ENCODE measurements at regions not wholly inside any gene's neighbourhood (a gene's known extent, or its start where the extent isn't known, plus 50 kb on each side); places are given as distances from the start of the nearest gene placed in this dataset.

DNA sequence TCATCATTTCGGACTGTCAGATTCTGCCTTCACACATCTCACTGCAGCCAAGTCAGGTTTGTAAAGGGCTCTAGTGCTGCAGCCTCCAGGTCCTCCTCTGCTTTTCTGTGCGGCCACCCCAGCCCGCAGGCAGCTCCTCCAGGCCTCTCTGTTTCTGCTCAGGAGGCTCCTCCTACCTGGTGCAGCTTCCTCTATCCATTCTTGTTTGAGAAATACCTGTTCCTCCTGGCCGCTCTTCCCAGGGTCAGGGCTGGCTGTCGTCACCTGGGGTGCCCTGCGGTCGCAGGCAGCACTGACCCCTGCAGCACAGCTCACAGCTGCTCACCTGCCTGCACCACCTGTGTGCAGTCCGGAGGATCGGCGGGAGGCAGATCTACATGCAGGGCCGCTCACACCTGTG lies 387.7 kb upstream of the IRX4 start:
- intact Hi-C loops (cut with DNase I; ENCODE audit: low total_unique reads) = no loop called here
- Histone ChIP-seq H3K27ac (no peak overlapping the region), H3K4me3 (no peak overlapping the region), H3K9me3 (no peaks in the 10 kb centered on the region), H3K36me3 (no peaks in the 10 kb centered on the region), H3K27me3 (peaks cover 0 to 3% of the 10 kb centered on the region in 2 donors), H3K4me1 (no peaks in the 10 kb centered on the region)
- TF ChIP-seq, protein P1, sequence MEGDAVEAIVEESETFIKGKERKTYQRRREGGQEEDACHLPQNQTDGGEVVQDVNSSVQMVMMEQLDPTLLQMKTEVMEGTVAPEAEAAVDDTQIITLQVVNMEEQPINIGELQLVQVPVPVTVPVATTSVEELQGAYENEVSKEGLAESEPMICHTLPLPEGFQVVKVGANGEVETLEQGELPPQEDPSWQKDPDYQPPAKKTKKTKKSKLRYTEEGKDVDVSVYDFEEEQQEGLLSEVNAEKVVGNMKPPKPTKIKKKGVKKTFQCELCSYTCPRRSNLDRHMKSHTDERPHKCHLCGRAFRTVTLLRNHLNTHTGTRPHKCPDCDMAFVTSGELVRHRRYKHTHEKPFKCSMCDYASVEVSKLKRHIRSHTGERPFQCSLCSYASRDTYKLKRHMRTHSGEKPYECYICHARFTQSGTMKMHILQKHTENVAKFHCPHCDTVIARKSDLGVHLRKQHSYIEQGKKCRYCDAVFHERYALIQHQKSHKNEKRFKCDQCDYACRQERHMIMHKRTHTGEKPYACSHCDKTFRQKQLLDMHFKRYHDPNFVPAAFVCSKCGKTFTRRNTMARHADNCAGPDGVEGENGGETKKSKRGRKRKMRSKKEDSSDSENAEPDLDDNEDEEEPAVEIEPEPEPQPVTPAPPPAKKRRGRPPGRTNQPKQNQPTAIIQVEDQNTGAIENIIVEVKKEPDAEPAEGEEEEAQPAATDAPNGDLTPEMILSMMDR (IDR thresholded peaks at IDR 0.05) = no peak
- DNase-seq = peak in 1 of 2 donors; percentile 34

DNA sequence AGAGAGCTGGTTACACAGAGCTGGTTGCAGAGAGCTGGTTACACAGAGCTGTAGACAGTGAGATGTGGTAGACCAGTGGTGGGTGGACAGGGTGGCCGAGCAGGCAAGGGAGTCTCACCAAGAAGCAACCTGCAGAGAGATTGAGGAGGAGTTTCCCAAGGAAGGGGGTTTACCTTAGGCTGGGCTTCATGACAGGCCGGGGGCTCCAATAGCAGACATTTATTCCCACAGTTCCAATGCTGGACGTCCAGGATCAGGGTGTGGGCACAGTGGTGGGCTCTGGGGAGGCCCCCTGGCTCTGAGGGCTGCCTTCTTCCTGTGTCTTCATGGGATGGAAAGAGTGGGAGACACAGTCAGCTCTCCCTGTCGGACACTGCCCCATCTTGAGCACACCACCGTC lies 386.9 kb upstream of the IRX4 start:
- no peak for DNase-seq
- Histone ChIP-seq H3K4me3 (no peak overlapping the region), H3K36me3 (no peaks in the 10 kb centered on the region), H3K4me1 (no peaks in the 10 kb centered on the region), H3K27ac (no peak overlapping the region), H3K27me3 (peaks cover 0 to 3% of the 10 kb centered on the region in 2 donors), H3K9me3 (no peaks in the 10 kb centered on the region)
- TF ChIP-seq, protein P1 (IDR thresholded peaks at IDR 0.05) = no peak
- intact Hi-C loops (cut with DNase I; ENCODE audit: low total_unique reads) = no loop called here

DNA sequence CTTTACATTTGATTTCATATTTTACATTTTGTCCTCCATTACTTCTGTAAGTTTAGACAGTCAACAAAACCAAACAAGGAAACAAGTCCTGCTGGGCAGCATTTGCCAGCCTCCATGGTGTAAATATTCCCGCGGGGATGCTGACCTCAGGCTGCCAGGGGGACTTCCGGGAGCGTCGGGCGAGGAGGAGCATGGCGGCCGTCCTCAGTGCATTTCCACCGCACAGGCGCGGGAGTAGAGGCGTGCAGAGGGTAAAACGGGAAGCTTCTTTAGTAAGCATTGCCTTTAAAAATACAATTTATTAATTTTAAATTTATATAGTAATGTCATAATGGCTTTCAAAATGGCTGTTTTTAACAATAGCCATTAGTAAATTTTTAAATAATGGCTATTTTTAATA lies 385.3 kb upstream of the IRX4 start:
- Histone ChIP-seq H3K4me3 (no peak overlapping the region), H3K9me3 (no peaks in the 10 kb centered on the region), H3K27me3 (peaks cover 0 to 3% of the 10 kb centered on the region in 2 donors), H3K27ac (no peak overlapping the region), H3K36me3 (no peaks in the 10 kb centered on the region), H3K4me1 (no peaks in the 10 kb centered on the region)
- DNase-seq = no peak
- TF ChIP-seq, protein P1 (IDR thresholded peaks at IDR 0.05) = no peak
- intact Hi-C loops (cut with DNase I; ENCODE audit: low total_unique reads) = no loop called here

DNA sequence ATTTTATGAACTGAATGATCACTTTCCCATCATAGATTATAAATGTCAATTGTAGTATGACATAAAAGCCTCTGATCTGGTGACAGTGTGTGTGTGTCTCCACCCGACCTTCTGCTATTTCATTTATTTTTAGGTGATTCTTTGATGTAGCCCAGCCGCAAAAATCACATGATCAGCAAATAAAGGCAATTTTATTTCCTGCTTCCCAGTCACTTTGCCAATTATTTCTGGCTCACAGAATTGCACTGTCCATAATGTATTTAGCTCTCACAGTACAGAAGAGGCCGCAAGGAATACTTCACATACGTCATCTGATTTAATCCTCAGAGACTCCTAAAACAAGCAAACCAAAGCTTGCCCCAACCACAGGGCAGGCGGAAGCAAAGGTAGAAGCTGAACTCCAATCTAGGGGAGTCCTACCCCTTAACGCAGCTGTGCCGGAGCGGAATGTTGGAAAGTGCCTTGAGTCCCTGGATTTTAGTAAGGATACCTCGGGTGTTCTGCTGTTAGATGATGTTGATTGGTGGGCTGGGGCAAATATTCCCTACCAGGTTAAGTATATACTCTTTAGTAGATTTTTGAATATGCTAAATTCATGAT lies 384.0 kb upstream of the IRX4 start:
- H3K27me3 ChIP-seq = peaks cover 0 to 3% of the 10 kb centered on the region in 2 donors
- H3K36me3 ChIP-seq = no peaks in the 10 kb centered on the region
- no peaks in the 10 kb centered on the region for H3K4me1 ChIP-seq
- H3K4me3 ChIP-seq = no peak overlapping the region
- H3K9me3 ChIP-seq = no peaks in the 10 kb centered on the region
- H3K27ac ChIP-seq = no peak overlapping the region
- no peak for DNase-seq
- intact Hi-C loops (cut with DNase I; ENCODE audit: low total_unique reads) = no loop called here
- TF ChIP-seq, protein P1 (IDR thresholded peaks at IDR 0.05) = no peak

DNA sequence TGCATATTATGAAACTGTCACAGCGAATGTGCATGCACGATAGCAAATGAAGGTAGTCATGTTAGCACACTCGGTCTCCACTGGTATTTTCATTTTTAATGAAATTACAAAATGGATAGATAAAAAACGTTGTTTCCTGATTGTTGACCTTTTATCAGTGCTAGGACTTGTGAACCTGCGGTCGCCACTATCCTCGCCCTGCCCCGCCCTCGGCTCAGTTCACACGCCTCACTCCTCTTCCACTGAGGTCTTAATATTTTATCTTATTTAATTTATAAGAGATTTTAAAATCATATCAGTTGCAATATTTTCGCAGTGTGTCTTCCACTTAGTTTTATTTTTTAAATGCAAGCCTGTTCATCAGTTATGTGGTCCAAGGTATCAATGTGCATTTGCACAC lies 382.6 kb upstream of the IRX4 start:
- Histone ChIP-seq H3K36me3 (no peaks in the 10 kb centered on the region), H3K27ac (no peak overlapping the region), H3K4me3 (no peak overlapping the region), H3K4me1 (no peaks in the 10 kb centered on the region), H3K27me3 (peaks cover 0 to 6% of the 10 kb centered on the region in 2 donors), H3K9me3 (no peaks in the 10 kb centered on the region)
- TF ChIP-seq, protein P1 (IDR thresholded peaks at IDR 0.05) = no peak
- no peak for DNase-seq
- intact Hi-C loops (cut with DNase I; ENCODE audit: low total_unique reads) = no loop called here

DNA sequence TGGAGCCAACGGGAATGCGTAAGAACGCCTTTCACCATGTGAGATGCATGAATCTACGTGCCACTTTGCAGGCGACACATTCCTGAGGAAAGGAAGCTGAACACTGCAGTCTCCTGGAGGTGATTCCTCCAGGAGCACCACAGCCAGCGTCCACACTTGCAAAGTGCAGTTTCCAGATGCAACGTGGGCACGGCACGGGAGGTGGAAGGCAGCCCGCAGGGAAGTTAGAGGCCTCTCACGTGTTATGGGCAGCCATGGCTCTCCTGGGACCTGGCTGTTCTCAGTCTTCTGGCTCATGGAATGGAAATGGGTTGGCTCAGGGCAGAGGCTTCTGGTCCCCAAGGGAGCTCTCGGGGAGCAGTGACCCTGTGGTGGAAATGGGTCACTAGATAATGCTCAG lies 381.0 kb upstream of the IRX4 start:
- H3K9me3 ChIP-seq = no peaks in the 10 kb centered on the region
- DNase-seq = no peak
- no peak overlapping the region for H3K27ac ChIP-seq
- TF ChIP-seq, protein P1 (IDR thresholded peaks at IDR 0.05) = no peak
- H3K36me3 ChIP-seq = no peaks in the 10 kb centered on the region
- intact Hi-C loops (cut with DNase I; ENCODE audit: low total_unique reads) = no loop called here
- no peaks in the 10 kb centered on the region for H3K4me1 ChIP-seq
- H3K27me3 ChIP-seq = peaks cover 0 to 2% of the 10 kb centered on the region in 2 donors
- no peak overlapping the region for H3K4me3 ChIP-seq

Data from tibial artery (tissue), 4 donors.